NCI-H2227 (cell line): ENCODE measurements at regions not wholly inside any gene's neighbourhood (a gene's known extent, or its start where the extent isn't known, plus 50 kb on each side); places are given as distances from the start of the nearest gene placed in this dataset.
"Not testable (repeated sequence)": the region's sequence is repeated elsewhere in the genome, so short reads cannot be mapped to it uniquely, and the experiment has no call there.

ENCODE experiments used
- DNase-seq: peaks from one replicate; lab custom pipeline; 2025; ENCODE audit not compliant: unreplicated experiment; lab: John Stamatoyannopoulos, UW

- no peak for DNase-seq
Observed at GRCh38 chr14:21796916-21797315, 123.3 kb upstream of the OR4E1 start.

GRCh38 chr14:21795456-21795855 is 121.8 kb upstream of the OR4E1 start:
- DNase-seq, result no peak

GRCh38 chr14:21791749-21792148 is 118.1 kb upstream of the OR4E1 start:
- no peak for DNase-seq

GRCh38 chr14:21788687-21789086 is 115.1 kb upstream of the OR4E1 start:
- not testable (repeated sequence) for DNase-seq

GRCh38 chr14:21787242-21787641 is 113.6 kb upstream of the OR4E1 start:
- not testable (repeated sequence) for DNase-seq

GRCh38 chr14:21781543-21781942 is 107.9 kb upstream of the OR4E1 start:
- no peak for DNase-seq

GRCh38 chr14:21780429-21781084 is 106.9 kb upstream of the OR4E1 start:
- no peak for DNase-seq

- no peak for DNase-seq
Observed at GRCh38 chr14:21771671-21772070, 98.1 kb upstream of the OR4E1 start.

GRCh38 chr14:21768875-21769257 is 95.2 kb upstream of the OR4E1 start:
- no peak for DNase-seq

- DNase-seq, result no peak
Observed at GRCh38 chr14:21768116-21768874, 94.7 kb upstream of the OR4E1 start.

- DNase-seq, result not testable (repeated sequence)
Observed at GRCh38 chr14:21760360-21760759, 86.7 kb upstream of the OR4E1 start.

- DNase-seq, result no peak
Observed at GRCh38 chr14:21749306-21749868, 75.8 kb upstream of the OR4E1 start.

- DNase-seq, result peak; percentile 50
Observed at GRCh38 chr14:21748869-21749303, 75.3 kb upstream of the OR4E1 start.

GRCh38 chr14:21735639-21736307 is 62.2 kb upstream of the OR4E1 start:
- no peak for DNase-seq

- no peak for DNase-seq
Observed at GRCh38 chr14:21735200-21735599, 61.6 kb upstream of the OR4E1 start.

GRCh38 chr14:21734457-21735074 is 60.9 kb upstream of the OR4E1 start:
- DNase-seq, result peak; percentile 52

GRCh38 chr14:21729703-21730233 is 56.1 kb upstream of the OR4E1 start:
- DNase-seq, result no peak

- no peak for DNase-seq
Observed at GRCh38 chr14:21725250-21725649, 51.6 kb upstream of the OR4E1 start.

- DNase-seq, result no peak
Observed at GRCh38 chr14:21724090-21724973, 50.7 kb upstream of the OR4E1 start.

GRCh38 chr14:21723431-21724045 is 49.9 kb upstream of the OR4E1 start:
- DNase-seq, result no peak
